IMR-90 (cell line): ENCODE measurements at regions not wholly inside any gene's neighbourhood (a gene's known extent, or its start where the extent isn't known, plus 50 kb on each side); places are given as distances from the start of the nearest gene placed in this dataset.

ENCODE experiments used
- ATAC-seq: fragments of 200-7000 bp; cut with Tn5 transposase; 2 replicates; pipeline ENCODE4 v1.9.1; 2020; ENCODE audit warnings: low read depth, mild to moderate bottlenecking, moderate library complexity
- BruUV-seq: library from RNA; stranded (reverse); fragments of 400-500 nt; replicated peaks from 2 replicates; lab custom pipeline; 2021; lab: Mats Ljungman, UMichigan
- CTCF ChIA-PET: fragments of 300-600 bp; formaldehyde crosslinking; extraction: SDS; loops from one replicate; lab custom pipeline; 2021; ENCODE audit warnings: antibody characterized with exemption; lab: Yijun Ruan, JAX
- POLR2A ChIA-PET: fragments of 300-600 bp; sonication (Branson Sonifier 250); formaldehyde crosslinking; loops from one replicate; lab custom pipeline; 2022; ENCODE audit warnings: antibody characterized with exemption; ENCODE audit not compliant: unreplicated experiment; lab: Charles Lee
- DNase-seq: peaks from one replicate; pipeline ENCODE4 v3.0.0; 2013
- H2AFZ ChIP-seq: replicated peaks from 2 replicates; pipeline ENCODE3; 2013; ENCODE audit warnings: low read length, mild to moderate bottlenecking; ENCODE audit not compliant: poor library complexity
- H2AK5ac ChIP-seq: 2 replicates; pipeline ENCODE4 v1.6.1; 2013; ENCODE audit warnings: low read depth, low read length, inconsistent platforms
- H2AK9ac ChIP-seq: replicated peaks from 2 replicates; pipeline ENCODE3; 2013; ENCODE audit warnings: mild to moderate bottlenecking, low read depth, low read length, moderate library complexity; ENCODE audit not compliant: poor library complexity
- H2BK120ac ChIP-seq: 2 replicates; pipeline ENCODE4 v1.6.1; 2013; ENCODE audit warnings: low read depth, low read length, inconsistent platforms
- H2BK15ac ChIP-seq: 3 replicates; pipeline ENCODE4 v1.6.1; 2013; ENCODE audit warnings: low read depth, low read length, inconsistent platforms
- H2BK20ac ChIP-seq: 2 replicates; pipeline ENCODE4 v1.6.1; 2013; ENCODE audit warnings: low read depth, mild to moderate bottlenecking, inconsistent platforms, low read length, moderate library complexity
- H2BK5ac ChIP-seq: 2 replicates; pipeline ENCODE4 v1.6.1; 2013; ENCODE audit warnings: mild to moderate bottlenecking, low read depth, low read length, inconsistent platforms; ENCODE audit not compliant: poor library complexity, severe bottlenecking
- H3K14ac ChIP-seq: replicated peaks from 2 replicates; pipeline ENCODE4 v1.6.1; 2013; ENCODE audit warnings: low read depth, low read length, inconsistent platforms
- H3K18ac ChIP-seq: 2 replicates; pipeline ENCODE4 v1.6.1; 2013; ENCODE audit warnings: low read depth, low read length, control low read depth
- H3K23ac ChIP-seq: 2 replicates; pipeline ENCODE4 v1.6.1; 2013; ENCODE audit warnings: low read depth, low read length, inconsistent platforms
- H3K27ac ChIP-seq: 2 replicates; pipeline ENCODE4 v1.5.1; 2013; ENCODE audit warnings: mild to moderate bottlenecking, control low read depth, low read length; ENCODE audit not compliant: insufficient read depth
- H3K27me3 ChIP-seq: 2 replicates; pipeline ENCODE4 v1.6.1; 2013; ENCODE audit warnings: low read length; ENCODE audit not compliant: control insufficient read depth, insufficient read depth
- H3K36me3 ChIP-seq: 2 replicates; pipeline ENCODE4 v1.6.1; 2013; ENCODE audit warnings: low read length, mixed read lengths; ENCODE audit not compliant: control insufficient read depth, insufficient read depth
- H3K4ac ChIP-seq: 2 replicates; pipeline ENCODE4 v1.6.1; 2013; ENCODE audit warnings: low read depth, low read length, inconsistent platforms
- H3K4me1 ChIP-seq: 2 replicates; pipeline ENCODE4 v1.6.1; 2013; ENCODE audit warnings: low read length, mixed read lengths; ENCODE audit not compliant: control insufficient read depth, insufficient read depth
- H3K4me2 ChIP-seq: 2 replicates; pipeline ENCODE4 v1.6.1; 2013; ENCODE audit warnings: low read depth, mild to moderate bottlenecking, control low read depth, low read length, moderate library complexity
- H3K4me3 ChIP-seq: 2 replicates; pipeline ENCODE4 v1.5.1; 2013; ENCODE audit warnings: low read depth, mild to moderate bottlenecking, control low read depth, low read length, moderate library complexity; ENCODE audit not compliant: insufficient read depth
- H3K56ac ChIP-seq: 2 replicates; pipeline ENCODE4 v1.6.1; 2013; ENCODE audit warnings: low read length, inconsistent platforms; ENCODE audit not compliant: insufficient read depth; ENCODE audit errors: extremely low read depth
- H3K79me1 ChIP-seq, 2 experiments: 2 replicates each; pipeline ENCODE4 v1.6.1; 2013; ENCODE audit warnings: low read length in 2 of 2, inconsistent platforms in 1 of 2, low read depth in 1 of 2
- H3K9ac ChIP-seq: 2 replicates; pipeline ENCODE4 v1.6.1; 2013; ENCODE audit warnings: low read depth, low read length, control low read depth
- H3K9me1 ChIP-seq: 2 replicates; pipeline ENCODE4 v1.6.1; 2013; ENCODE audit warnings: low read length, inconsistent platforms; ENCODE audit not compliant: insufficient read depth
- H3K9me3 ChIP-seq: 2 replicates; pipeline ENCODE4 v1.6.1; 2013; ENCODE audit warnings: low read length; ENCODE audit not compliant: control insufficient read depth, insufficient read depth
- H4K20me1 ChIP-seq: 2 replicates; pipeline ENCODE4 v1.6.1; 2013; ENCODE audit warnings: low read length, inconsistent platforms; ENCODE audit not compliant: insufficient read depth
- H4K5ac ChIP-seq: 2 replicates; pipeline ENCODE4 v1.6.1; 2013; ENCODE audit warnings: mild to moderate bottlenecking, low read depth, low read length, control low read depth
- H4K8ac ChIP-seq, 2 experiments: 2 replicates each; pipeline ENCODE4 v1.6.1; 2013; ENCODE audit warnings: low read depth in 2 of 2, low read length in 2 of 2, control low read depth in 1 of 2, inconsistent platforms in 1 of 2
- H4K91ac ChIP-seq: 2 replicates; pipeline ENCODE4 v1.6.1; 2013; ENCODE audit warnings: low read depth, low read length, inconsistent platforms; ENCODE audit not compliant: insufficient read depth
- BHLHE40 ChIP-seq: fragments of 150-350 bp; IDR thresholded peaks from 2 replicates; pipeline ENCODE4 v1.6.1; 2016; ENCODE audit warnings: mild to moderate bottlenecking, low read depth, low read length
- CEBPB ChIP-seq: IDR thresholded peaks from 2 replicates; pipeline ENCODE4 v1.6.1; 2012; ENCODE audit warnings: low read depth, low read length, improper control_type of control experiment
- CHD1 ChIP-seq: IDR thresholded peaks from 2 replicates; pipeline ENCODE4 v1.6.1; 2012; ENCODE audit warnings: low read depth, low read length, improper control_type of control experiment
- FOS ChIP-seq: fragments of 150-350 bp; IDR thresholded peaks from 2 replicates; pipeline ENCODE4 v1.6.1; 2016; ENCODE audit warnings: low read depth, low read length
- MAFK ChIP-seq: IDR thresholded peaks from 2 replicates; pipeline ENCODE4 v1.6.1; 2012; ENCODE audit warnings: low read depth, low read length, improper control_type of control experiment
- MAZ ChIP-seq: IDR thresholded peaks from 2 replicates; pipeline ENCODE4 v1.6.1; 2012; ENCODE audit warnings: low read depth, mild to moderate bottlenecking, low read length, improper control_type of control experiment, moderate library complexity, borderline replicate concordance
- MXI1 ChIP-seq: IDR thresholded peaks from 2 replicates; pipeline ENCODE4 v1.6.1; 2012; ENCODE audit warnings: low read depth, mild to moderate bottlenecking, low read length, moderate library complexity, borderline replicate concordance
- NFE2L2 ChIP-seq: fragments of 150-350 bp; IDR thresholded peaks from 2 replicates; pipeline ENCODE4 v1.6.1; 2016; ENCODE audit warnings: low read depth, mild to moderate bottlenecking, low read length
- POLR2A ChIP-seq: IDR thresholded peaks from 2 replicates; pipeline ENCODE4 v1.6.1; 2012; ENCODE audit warnings: mild to moderate bottlenecking, low read depth, low read length
- RAD21 ChIP-seq: IDR thresholded peaks from 2 replicates; pipeline ENCODE4 v1.6.1; 2012; ENCODE audit warnings: low read length, improper control_type of control experiment
- RCOR1 ChIP-seq: IDR thresholded peaks from 2 replicates; pipeline ENCODE4 v1.6.1; 2012; ENCODE audit warnings: mild to moderate bottlenecking, low read length, improper control_type of control experiment; ENCODE audit not compliant: insufficient replicate concordance
- RFX5 ChIP-seq: IDR thresholded peaks from 2 replicates; pipeline ENCODE4 v1.8.0; 2012; ENCODE audit warnings: low read depth, mild to moderate bottlenecking, low read length, moderate library complexity
- SMC3 ChIP-seq: fragments of 150-350 bp; IDR thresholded peaks from 2 replicates; pipeline ENCODE4 v1.6.1; 2016; ENCODE audit warnings: low read depth, mild to moderate bottlenecking, antibody characterized with exemption, low read length, moderate library complexity
- WGBS, 2 experiments: methylation state at CpG; one replicate each; pipeline versions ENCODE4 v1.1.5 to v1.1.7; 2013; ENCODE audit warnings: missing lambda C conversion rate in 2 of 2; ENCODE audit not compliant: insufficient read length in 1 of 2; ENCODE audit errors: extremely low coverage in 2 of 2; 5-methylcytosine and 5-hydroxymethylcytosine counted together
- dilution Hi-C: fragments of 300-500 bp; cut with HindIII; formaldehyde crosslinking; loops from one replicate; pipeline ENCODE4 v1.14.3; 2018; ENCODE audit warnings: low sequenced_read_pairs; ENCODE audit not compliant: unreplicated experiment
- in situ Hi-C: fragments of 300-500 bp; cut with MboI; formaldehyde crosslinking; loops from 3 replicates; pipeline ENCODE4 v1.14.3; 2019; ENCODE audit warnings: low sequenced_read_pairs, inconsistent platforms, mixed read lengths
- intact Hi-C: fragments of 100-400 bp; cut with micrococcal nuclease; formaldehyde crosslinking; loops from 2 replicates; pipeline ENCODE4 v1.10.0; 2022
- TF ChIP-seq, protein P1 (sequence below): conservative IDR thresholded peaks from 2 replicates; pipeline ENCODE4 v1.5.1; 2012; ENCODE audit warnings: mild to moderate bottlenecking, low read depth, low read length, improper control_type of control experiment
- TF ChIP-seq, protein P2 (sequence below): fragments of 150-350 bp; IDR thresholded peaks from 2 replicates; pipeline ENCODE4 v1.6.1; 2016; ENCODE audit warnings: low read depth, mild to moderate bottlenecking, low read length, moderate library complexity, borderline replicate concordance
- TF ChIP-seq, protein P3 (sequence below): fragments of 150-350 bp; IDR thresholded peaks from 2 replicates; pipeline ENCODE4 v1.6.1; 2017; ENCODE audit warnings: mild to moderate bottlenecking, antibody characterized with exemption, low read length, low read depth

DNA sequence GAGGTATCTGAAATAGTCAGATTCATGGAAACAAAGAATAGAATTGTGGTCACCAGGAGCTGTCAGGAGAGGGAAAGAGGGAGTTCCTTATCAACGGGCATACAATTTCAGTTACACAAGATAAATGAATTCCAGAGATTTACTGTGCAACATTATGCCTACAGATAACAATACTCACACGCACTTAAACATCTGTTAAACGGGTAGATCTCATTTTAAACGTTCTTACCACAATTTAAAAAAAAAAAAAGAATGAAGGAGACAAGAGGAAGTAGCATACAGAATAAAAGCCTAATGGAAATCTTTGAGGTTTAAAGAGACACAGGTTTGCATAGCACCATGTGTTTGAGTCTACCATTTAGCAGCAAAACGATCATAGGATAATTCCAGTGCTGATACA, 298.0 kb downstream of the DKK2 start:
- H3K4me3 ChIP-seq: no peak overlapping the region
- H4K8ac ChIP-seq: no peak overlapping the region
- H4K91ac ChIP-seq: no peak overlapping the region
- in situ Hi-C loops (no loop called here), intact Hi-C loops (no loop called here), dilution Hi-C loops (no loop called here)
- H3K4ac ChIP-seq: no peak overlapping the region
- no peak overlapping the region for H2BK120ac ChIP-seq
- H3K36me3 ChIP-seq: no peaks in the 10 kb centered on the region
- no peaks in the 10 kb centered on the region for H3K9me3 ChIP-seq
- BruUV-seq: no TSS peak
- H2AFZ ChIP-seq: no peak overlapping the region
- H4K20me1 ChIP-seq: no peaks in the 10 kb centered on the region
- TF ChIP-seq MXI1 (no peak), NFE2L2 (no peak), CEBPB (no peak), CHD1 (no peak), RCOR1 (no peak), BHLHE40 (no peak), POLR2A (no peak), MAFK (no peak), RFX5 (no peak), SMC3 (no peak), MAZ (no peak), FOS (no peak), RAD21 (no peak)
- TF ChIP-seq, protein P1, sequence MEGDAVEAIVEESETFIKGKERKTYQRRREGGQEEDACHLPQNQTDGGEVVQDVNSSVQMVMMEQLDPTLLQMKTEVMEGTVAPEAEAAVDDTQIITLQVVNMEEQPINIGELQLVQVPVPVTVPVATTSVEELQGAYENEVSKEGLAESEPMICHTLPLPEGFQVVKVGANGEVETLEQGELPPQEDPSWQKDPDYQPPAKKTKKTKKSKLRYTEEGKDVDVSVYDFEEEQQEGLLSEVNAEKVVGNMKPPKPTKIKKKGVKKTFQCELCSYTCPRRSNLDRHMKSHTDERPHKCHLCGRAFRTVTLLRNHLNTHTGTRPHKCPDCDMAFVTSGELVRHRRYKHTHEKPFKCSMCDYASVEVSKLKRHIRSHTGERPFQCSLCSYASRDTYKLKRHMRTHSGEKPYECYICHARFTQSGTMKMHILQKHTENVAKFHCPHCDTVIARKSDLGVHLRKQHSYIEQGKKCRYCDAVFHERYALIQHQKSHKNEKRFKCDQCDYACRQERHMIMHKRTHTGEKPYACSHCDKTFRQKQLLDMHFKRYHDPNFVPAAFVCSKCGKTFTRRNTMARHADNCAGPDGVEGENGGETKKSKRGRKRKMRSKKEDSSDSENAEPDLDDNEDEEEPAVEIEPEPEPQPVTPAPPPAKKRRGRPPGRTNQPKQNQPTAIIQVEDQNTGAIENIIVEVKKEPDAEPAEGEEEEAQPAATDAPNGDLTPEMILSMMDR: no peak
- TF ChIP-seq, protein P2, sequence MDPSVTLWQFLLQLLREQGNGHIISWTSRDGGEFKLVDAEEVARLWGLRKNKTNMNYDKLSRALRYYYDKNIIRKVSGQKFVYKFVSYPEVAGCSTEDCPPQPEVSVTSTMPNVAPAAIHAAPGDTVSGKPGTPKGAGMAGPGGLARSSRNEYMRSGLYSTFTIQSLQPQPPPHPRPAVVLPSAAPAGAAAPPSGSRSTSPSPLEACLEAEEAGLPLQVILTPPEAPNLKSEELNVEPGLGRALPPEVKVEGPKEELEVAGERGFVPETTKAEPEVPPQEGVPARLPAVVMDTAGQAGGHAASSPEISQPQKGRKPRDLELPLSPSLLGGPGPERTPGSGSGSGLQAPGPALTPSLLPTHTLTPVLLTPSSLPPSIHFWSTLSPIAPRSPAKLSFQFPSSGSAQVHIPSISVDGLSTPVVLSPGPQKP: no peak
- TF ChIP-seq, protein P3, sequence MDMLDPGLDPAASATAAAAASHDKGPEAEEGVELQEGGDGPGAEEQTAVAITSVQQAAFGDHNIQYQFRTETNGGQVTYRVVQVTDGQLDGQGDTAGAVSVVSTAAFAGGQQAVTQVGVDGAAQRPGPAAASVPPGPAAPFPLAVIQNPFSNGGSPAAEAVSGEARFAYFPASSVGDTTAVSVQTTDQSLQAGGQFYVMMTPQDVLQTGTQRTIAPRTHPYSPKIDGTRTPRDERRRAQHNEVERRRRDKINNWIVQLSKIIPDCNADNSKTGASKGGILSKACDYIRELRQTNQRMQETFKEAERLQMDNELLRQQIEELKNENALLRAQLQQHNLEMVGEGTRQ: no peak
- no CpG with 5 or more reads among the region's 5 CpGs for WGBS, 2 experiments
- H2AK9ac ChIP-seq: no peak overlapping the region
- H3K56ac ChIP-seq: no peak overlapping the region
- H2BK5ac ChIP-seq: no peak overlapping the region
- no peak overlapping the region for H3K14ac ChIP-seq
- no peak overlapping the region for H2BK20ac ChIP-seq
- no peaks in the 10 kb centered on the region for H3K9me1 ChIP-seq
- no peak overlapping the region for H3K27ac ChIP-seq
- H3K18ac ChIP-seq: no peak overlapping the region
- H2BK15ac ChIP-seq: no peak overlapping the region
- H4K5ac ChIP-seq: no peak overlapping the region
- DNase-seq (no peak), ATAC-seq (no peak)
- H3K9ac ChIP-seq: no peak overlapping the region
- H3K23ac ChIP-seq: no peak overlapping the region
- no peaks in the 10 kb centered on the region for H3K27me3 ChIP-seq
- CTCF ChIA-PET: no interaction called here
- no peak overlapping the region for H2AK5ac ChIP-seq
- no peaks in the 10 kb centered on the region for H3K4me1 ChIP-seq
- no peak overlapping the region for H3K4me2 ChIP-seq
- no peaks in the 10 kb centered on the region for H3K79me1 ChIP-seq
- POLR2A ChIA-PET: no interaction called here
